HG02870 (cell line): ENCODE measurements at regions not wholly inside any gene's neighbourhood (a gene's known extent, or its start where the extent isn't known, plus 50 kb on each side); places are given as distances from the start of the nearest gene placed in this dataset.

Source experiments
- ATAC-seq: cut with Tn5 transposase; IDR thresholded peaks from one replicate; pipeline ENCODE4 v1.9.1; 2021; ENCODE audit warnings: mild to moderate bottlenecking, moderate library complexity; ENCODE audit not compliant: unreplicated experiment

GRCh38 chr6:139828751-139829519 lies 454.5 kb upstream of the CITED2 start:
- no peak for ATAC-seq

DNA sequence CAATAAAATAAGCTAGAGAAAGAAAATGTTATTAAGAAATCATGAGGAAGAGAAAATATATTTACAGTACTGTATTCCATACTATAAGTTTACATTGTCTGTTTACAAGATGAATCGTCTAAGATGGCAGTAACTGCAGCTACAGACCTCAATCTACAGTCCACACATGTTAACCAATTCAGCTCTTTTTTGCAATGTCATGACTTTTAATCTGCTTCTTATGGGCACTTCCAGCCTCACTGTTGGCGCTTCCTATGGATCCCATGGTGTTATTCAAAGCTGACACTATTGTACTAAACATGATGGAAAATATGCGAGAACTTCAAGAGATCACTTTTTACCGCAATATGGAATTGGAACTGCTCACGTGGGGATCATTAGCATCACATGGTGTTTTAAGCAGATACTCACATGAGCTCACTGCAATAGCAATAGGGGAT lies 451.5 kb upstream of the CITED2 start:
- no peak for ATAC-seq

DNA sequence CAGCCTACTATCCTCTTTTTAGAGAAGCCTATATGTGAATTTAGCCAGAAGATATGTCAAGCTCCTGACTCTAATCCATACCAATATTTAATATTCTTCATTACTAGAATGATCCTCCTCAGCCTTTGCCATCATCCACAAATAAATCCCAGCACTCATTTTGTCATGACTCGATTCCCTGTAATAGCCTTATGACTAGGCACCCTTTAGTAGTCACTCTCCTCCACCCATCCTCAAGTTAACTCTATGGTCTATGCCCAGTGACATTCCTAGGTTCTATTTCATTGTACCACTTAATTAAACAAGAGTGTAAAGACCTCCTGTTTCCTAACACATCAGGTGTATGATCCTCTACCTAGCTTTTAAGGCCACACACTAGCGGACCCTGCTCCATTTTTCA lies 450.4 kb upstream of the CITED2 start:
- ATAC-seq, result no peak

GRCh38 chr6:139823808-139824126 lies 449.3 kb upstream of the CITED2 start:
- no peak for ATAC-seq

GRCh38 chr6:139823099-139823807 lies 448.8 kb upstream of the CITED2 start:
- no peak for ATAC-seq

DNA sequence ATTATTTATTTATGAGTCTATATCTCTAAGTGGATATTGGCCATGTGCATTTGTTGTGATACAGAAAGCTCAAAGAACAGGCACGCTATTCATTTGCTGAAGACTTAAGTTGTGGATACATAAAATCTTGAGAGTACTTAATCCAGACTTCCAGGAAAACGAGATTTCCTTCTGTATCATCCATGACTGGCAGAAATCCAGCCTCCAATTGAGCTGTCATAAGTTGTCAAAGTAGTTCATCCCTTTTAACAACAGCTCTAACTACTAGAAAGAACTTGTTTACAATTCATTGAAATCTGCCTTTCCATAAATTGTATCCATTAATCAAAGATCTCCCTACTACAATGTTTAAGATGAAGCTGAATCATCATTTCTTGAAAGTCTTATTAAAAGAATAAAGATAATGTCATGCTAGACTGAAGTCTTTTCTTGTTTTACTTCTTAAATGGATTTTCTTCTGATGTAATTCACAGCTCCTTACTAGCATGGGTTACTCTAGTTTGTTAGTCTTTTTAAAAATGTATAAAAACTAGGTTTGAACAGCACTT lies 447.3 kb upstream of the CITED2 start:
- no peak for ATAC-seq

GRCh38 chr6:139820210-139820609 lies 445.8 kb upstream of the CITED2 start:
- ATAC-seq, result no peak

GRCh38 chr6:139819776-139820175 lies 445.3 kb upstream of the CITED2 start:
- ATAC-seq, result no peak

GRCh38 chr6:139812939-139813338 lies 438.5 kb upstream of the CITED2 start:
- no peak for ATAC-seq

- ATAC-seq, result no peak
Observed at GRCh38 chr6:139801571-139802321, 427.3 kb upstream of the CITED2 start.

DNA sequence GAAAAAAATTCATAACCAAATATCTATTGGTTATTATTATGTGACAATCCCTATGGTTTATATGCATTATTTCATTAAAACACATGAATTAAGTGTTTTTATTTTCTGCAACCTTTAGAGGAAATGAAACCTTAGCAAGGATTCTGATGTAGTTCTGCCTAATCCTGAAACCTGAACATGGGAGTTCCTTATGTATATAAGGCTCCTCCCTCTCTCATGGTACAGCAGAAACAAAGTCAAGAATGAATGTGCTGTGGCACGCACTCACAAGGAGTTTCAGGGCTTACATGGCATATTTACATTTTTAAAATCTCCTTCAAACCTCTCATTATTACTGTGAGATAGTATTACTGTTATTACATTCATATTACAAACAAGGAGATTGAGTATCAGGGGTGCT lies 426.4 kb upstream of the CITED2 start:
- ATAC-seq, result peak; percentile 92

DNA sequence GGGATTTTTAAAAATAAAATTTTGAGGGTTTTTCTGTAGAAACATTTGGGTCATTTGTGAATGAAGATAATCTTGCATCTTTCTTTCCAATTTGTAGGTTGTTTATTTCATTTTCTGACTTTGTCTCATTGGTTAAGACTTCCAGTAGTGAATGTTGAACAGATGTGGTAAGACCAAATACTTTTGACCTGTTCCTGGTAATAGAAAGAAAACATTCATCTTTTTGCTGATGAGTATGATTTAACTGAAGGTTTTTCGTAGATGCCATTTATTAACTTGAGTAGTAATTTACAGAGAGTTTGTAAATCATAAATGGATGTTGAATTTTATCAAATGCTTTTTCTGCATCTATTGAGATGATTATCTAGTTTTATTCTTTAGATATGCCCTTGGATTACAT lies 416.1 kb upstream of the CITED2 start:
- no peak for ATAC-seq

- ATAC-seq, result no peak
Observed at GRCh38 chr6:139784222-139784769, 409.8 kb upstream of the CITED2 start.

GRCh38 chr6:139779988-139780774 lies 405.7 kb upstream of the CITED2 start:
- no peak for ATAC-seq

DNA sequence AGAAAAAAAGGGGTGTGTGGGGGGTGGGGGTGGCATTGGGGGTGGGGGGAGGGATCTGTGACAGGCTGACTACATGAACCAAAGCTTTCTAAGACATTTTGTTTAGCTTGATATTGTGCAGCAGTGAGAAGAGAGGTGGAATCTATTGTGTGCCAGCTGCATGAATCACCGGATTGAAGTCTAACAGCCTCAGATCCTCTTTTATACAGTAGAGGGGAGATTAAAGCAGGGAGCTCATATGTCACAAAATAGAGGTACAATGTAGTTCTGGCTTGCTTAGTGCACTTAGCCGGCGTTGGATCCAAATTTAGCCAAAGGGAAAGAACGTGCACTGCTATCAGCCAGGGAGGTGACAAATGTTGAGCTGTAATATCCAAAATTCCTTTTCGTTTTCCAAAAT lies 404.2 kb upstream of the CITED2 start:
- ATAC-seq, result no peak

- no peak for ATAC-seq
Observed at GRCh38 chr6:139778106-139778505, 403.7 kb upstream of the CITED2 start.

GRCh38 chr6:139777202-139777970 lies 402.9 kb upstream of the CITED2 start:
- ATAC-seq, result no peak

DNA sequence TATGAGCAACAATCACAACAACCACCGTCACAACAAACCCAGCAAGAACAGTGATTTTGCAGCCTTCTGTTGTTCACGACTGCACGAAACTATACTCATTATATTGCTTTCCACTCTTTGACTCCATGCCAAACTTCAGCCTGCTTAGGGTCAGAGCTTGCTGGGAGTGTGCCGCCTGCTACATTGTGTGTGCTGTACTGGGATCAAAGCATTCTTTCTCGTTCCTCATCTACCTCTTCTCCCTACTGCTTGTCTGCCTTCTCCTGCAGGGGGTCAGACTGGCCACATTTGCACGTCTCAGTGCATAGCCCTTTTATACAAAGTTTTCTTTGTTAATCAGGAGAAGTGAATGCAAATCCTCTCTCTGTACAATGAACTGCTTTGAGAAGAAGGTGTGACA lies 401.6 kb upstream of the CITED2 start:
- no peak for ATAC-seq

GRCh38 chr6:139768196-139768595 lies 393.7 kb upstream of the CITED2 start:
- no peak for ATAC-seq

DNA sequence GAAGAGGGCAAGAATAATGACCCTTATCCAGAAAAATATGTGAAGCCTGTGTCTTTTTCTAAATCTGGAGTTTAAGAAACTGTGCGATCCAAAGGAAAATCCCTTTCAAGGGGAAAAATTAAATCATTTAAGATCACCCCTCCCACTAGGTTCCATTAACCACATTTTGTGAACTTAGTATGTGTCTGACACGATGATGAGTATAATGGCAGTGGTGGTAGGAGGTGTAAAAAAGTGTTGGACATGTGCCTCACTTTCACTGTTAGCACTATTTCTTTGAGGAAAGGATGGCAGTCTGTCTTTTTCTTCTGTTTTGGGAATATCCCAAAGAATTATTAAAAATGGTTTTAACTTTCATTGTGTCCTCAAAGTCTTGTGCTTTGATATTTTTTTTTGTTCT lies 392.3 kb upstream of the CITED2 start:
- ATAC-seq, result no peak
